Endothelial cell (in vitro differentiated cells): ENCODE measurements at regions not wholly inside any gene's neighbourhood (a gene's known extent, or its start where the extent isn't known, plus 50 kb on each side); places are given as distances from the start of the nearest gene placed in this dataset.

Source experiments
- DNase-seq: peaks from one replicate; pipeline ENCODE4 v3.0.0; 2021; ENCODE audit warnings: low spot score
- H3K27ac Mint-ChIP-seq: one replicate; pipeline ENCODE4 v1.8.0; 2021; ENCODE audit warnings: mixed read lengths, inconsistent platforms; ENCODE audit not compliant: unreplicated experiment
- H3K27me3 Mint-ChIP-seq: one replicate; pipeline ENCODE4 v1.8.0; 2021; ENCODE audit warnings: mild to moderate bottlenecking, moderate library complexity, mixed read lengths, inconsistent platforms; ENCODE audit not compliant: unreplicated experiment
- H3K36me3 Mint-ChIP-seq: one replicate; pipeline ENCODE4 v1.8.0; 2021; ENCODE audit warnings: mild to moderate bottlenecking, low read depth, mixed read lengths, inconsistent platforms; ENCODE audit not compliant: unreplicated experiment
- H3K4me1 Mint-ChIP-seq: one replicate; pipeline ENCODE4 v1.8.0; 2021; ENCODE audit warnings: mild to moderate bottlenecking, mixed read lengths, inconsistent platforms; ENCODE audit not compliant: unreplicated experiment
- H3K4me3 Mint-ChIP-seq: one replicate; pipeline ENCODE4 v1.8.0; 2021; ENCODE audit warnings: mild to moderate bottlenecking, mixed read lengths, inconsistent platforms; ENCODE audit not compliant: unreplicated experiment
- H3K9me3 Mint-ChIP-seq: one replicate; pipeline ENCODE4 v1.8.0; 2021; ENCODE audit warnings: mixed read lengths, inconsistent platforms; ENCODE audit not compliant: unreplicated experiment
- CTCF ChIP-seq: fragments of 200-600 bp; sonication (generic); IDR thresholded peaks from one replicate; pipeline ENCODE4 v1.5.0; 2021; ENCODE audit warnings: antibody characterized with exemption; ENCODE audit not compliant: unreplicated experiment

GRCh38 chr16:63174801-63175200 is 1138.6 kb upstream of the CDH8 start:
- H3K4me3 Mint-ChIP-seq: no peak overlapping the region
- peaks cover 4% of the 10 kb centered on the region for H3K9me3 Mint-ChIP-seq
- TF ChIP-seq CTCF: no peak
- no peak overlapping the region for H3K27ac Mint-ChIP-seq
- H3K36me3 Mint-ChIP-seq: no peaks in the 10 kb centered on the region
- no peak for DNase-seq
- peaks cover 3% of the 10 kb centered on the region for H3K27me3 Mint-ChIP-seq
- no peaks in the 10 kb centered on the region for H3K4me1 Mint-ChIP-seq

GRCh38 chr16:63171545-63171944 is 1135.3 kb upstream of the CDH8 start:
- no peaks in the 10 kb centered on the region for H3K4me1 Mint-ChIP-seq
- H3K9me3 Mint-ChIP-seq: peaks cover 4% of the 10 kb centered on the region
- DNase-seq: no peak
- H3K4me3 Mint-ChIP-seq: no peak overlapping the region
- peaks cover 3% of the 10 kb centered on the region for H3K27me3 Mint-ChIP-seq
- no peak for TF ChIP-seq CTCF
- H3K27ac Mint-ChIP-seq: no peak overlapping the region
- H3K36me3 Mint-ChIP-seq: no peaks in the 10 kb centered on the region

- Mint-ChIP-seq H3K36me3 (no peaks in the 10 kb centered on the region), H3K4me1 (no peaks in the 10 kb centered on the region), H3K27ac (no peak overlapping the region), H3K4me3 (no peak overlapping the region), H3K27me3 (no peaks in the 10 kb centered on the region), H3K9me3 (no peaks in the 10 kb centered on the region)
- DNase-seq: no peak
- TF ChIP-seq CTCF: no peak
These were observed 1132.9 kb upstream of the CDH8 start for GRCh38 chr16:63169100-63169499.

- H3K4me3 Mint-ChIP-seq: no peak overlapping the region
- H3K4me1 Mint-ChIP-seq: no peaks in the 10 kb centered on the region
- peaks cover 2% of the 10 kb centered on the region for H3K27me3 Mint-ChIP-seq
- H3K9me3 Mint-ChIP-seq: no peaks in the 10 kb centered on the region
- no peak for TF ChIP-seq CTCF
- no peak for DNase-seq
- H3K27ac Mint-ChIP-seq: no peak overlapping the region
- H3K36me3 Mint-ChIP-seq: no peaks in the 10 kb centered on the region
These were observed 1121.6 kb upstream of the CDH8 start for GRCh38 chr16:63157818-63158217.

GRCh38 chr16:63146251-63146650 is 1110.0 kb upstream of the CDH8 start:
- Mint-ChIP-seq H3K27ac (no peak overlapping the region), H3K4me3 (no peak overlapping the region), H3K27me3 (peaks cover 3% of the 10 kb centered on the region), H3K9me3 (peaks cover 4% of the 10 kb centered on the region), H3K36me3 (no peaks in the 10 kb centered on the region), H3K4me1 (no peaks in the 10 kb centered on the region)
- TF ChIP-seq CTCF: no peak
- no peak for DNase-seq
